ENCODE measurements at regions not wholly inside any gene's neighbourhood (a gene's known extent, or its start where the extent isn't known, plus 50 kb on each side); places are given as distances from the start of the nearest gene placed in this dataset.

GRCh38 chr1:94715321-94715720 lies 104.8 kb upstream of the SLC44A3 start:
- no peak overlapping the region for H3K4me3 ChIP-seq (ENCODE audit: low read depth, low read length)
- TF ChIP-seq CTCF (IDR thresholded peaks at IDR 0.05; ENCODE audit: low read depth, low read length), result no peak

- no peak overlapping the region for H3K4me3 ChIP-seq (ENCODE audit: low read depth, low read length)
- TF ChIP-seq CTCF (IDR thresholded peaks at IDR 0.05; ENCODE audit: low read depth, low read length), result no peak
Measured at GRCh38 chr1:94714552-94714951, 105.6 kb upstream of the SLC44A3 start.

GRCh38 chr1:94714152-94714551 lies 106.0 kb upstream of the SLC44A3 start:
- no peak overlapping the region for H3K4me3 ChIP-seq (ENCODE audit: low read depth, low read length)
- no peak for TF ChIP-seq CTCF (IDR thresholded peaks at IDR 0.05; ENCODE audit: low read depth, low read length)

- no peak for TF ChIP-seq CTCF (IDR thresholded peaks at IDR 0.05; ENCODE audit: low read depth, low read length)
- no peak overlapping the region for H3K4me3 ChIP-seq (ENCODE audit: low read depth, low read length)
Measured at GRCh38 chr1:94713472-94714141, 106.5 kb upstream of the SLC44A3 start.

GRCh38 chr1:94709891-94710581 lies 110.1 kb upstream of the SLC44A3 start:
- TF ChIP-seq CTCF (IDR thresholded peaks at IDR 0.05; ENCODE audit: low read depth, low read length), result no peak
- no peak overlapping the region for H3K4me3 ChIP-seq (ENCODE audit: low read depth, low read length)

GRCh38 chr1:94708811-94709210 lies 111.3 kb upstream of the SLC44A3 start:
- TF ChIP-seq CTCF (IDR thresholded peaks at IDR 0.05; ENCODE audit: low read depth, low read length), result no peak
- H3K4me3 ChIP-seq (ENCODE audit: low read depth, low read length), result no peak overlapping the region

GRCh38 chr1:94708299-94708685 lies 111.9 kb upstream of the SLC44A3 start:
- no peak overlapping the region for H3K4me3 ChIP-seq (ENCODE audit: low read depth, low read length)
- no peak for TF ChIP-seq CTCF (IDR thresholded peaks at IDR 0.05; ENCODE audit: low read depth, low read length)

Measured in WI38 (cell line).